ENCODE measurements at regions not wholly inside any gene's neighbourhood (a gene's known extent, or its start where the extent isn't known, plus 50 kb on each side); places are given as distances from the start of the nearest gene placed in this dataset.

DNA sequence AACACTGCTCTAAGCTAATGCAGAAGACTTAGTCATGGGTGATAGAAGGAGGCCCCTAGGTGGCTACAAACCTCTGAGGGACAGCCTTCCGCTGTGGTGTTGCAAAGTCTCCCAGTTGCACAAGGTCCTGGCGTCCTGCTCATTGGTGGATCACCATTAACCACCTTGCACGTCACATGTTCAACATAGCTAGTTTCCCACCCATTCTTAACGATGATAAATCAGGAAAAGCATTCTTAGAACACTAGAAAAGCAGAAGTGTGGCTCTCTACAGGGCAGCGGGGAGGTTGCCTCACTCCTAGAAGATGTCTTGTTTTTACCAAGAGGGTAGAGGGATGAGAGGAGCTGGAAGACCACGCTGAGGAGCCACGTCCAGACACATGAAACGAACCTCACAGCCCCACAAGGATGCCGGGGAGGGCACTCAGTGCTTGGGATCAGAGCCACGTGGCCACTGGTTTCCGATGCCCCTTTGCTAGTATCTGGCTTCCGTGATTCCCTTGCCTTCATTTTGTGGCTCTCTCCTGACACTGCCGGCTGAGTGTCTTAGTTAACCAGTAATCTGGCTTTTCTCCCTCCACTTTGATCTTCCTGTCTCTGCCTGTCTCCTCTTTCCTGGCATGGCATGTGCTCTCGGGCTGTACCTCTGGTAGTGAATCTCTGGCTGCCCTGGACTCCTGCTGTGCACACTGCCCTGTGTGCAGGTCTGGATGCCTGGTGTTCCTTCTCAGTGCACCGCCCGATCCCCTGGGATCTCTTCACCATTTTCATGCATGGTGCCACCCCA lies 91.4 kb upstream of the NEDD9 start (continued):
- TF ChIP-seq, protein P1, sequence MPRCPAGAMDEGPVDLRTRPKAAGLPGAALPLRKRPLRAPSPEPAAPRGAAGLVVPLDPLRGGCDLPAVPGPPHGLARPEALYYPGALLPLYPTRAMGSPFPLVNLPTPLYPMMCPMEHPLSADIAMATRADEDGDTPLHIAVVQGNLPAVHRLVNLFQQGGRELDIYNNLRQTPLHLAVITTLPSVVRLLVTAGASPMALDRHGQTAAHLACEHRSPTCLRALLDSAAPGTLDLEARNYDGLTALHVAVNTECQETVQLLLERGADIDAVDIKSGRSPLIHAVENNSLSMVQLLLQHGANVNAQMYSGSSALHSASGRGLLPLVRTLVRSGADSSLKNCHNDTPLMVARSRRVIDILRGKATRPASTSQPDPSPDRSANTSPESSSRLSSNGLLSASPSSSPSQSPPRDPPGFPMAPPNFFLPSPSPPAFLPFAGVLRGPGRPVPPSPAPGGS (IDR thresholded peaks at IDR 0.05; ENCODE audit: borderline replicate concordance, insufficient read depth, low read depth, low read length, poor library complexity, severe bottlenecking) = peak; percentile 18
- TF ChIP-seq ATF7 (IDR thresholded peaks at IDR 0.05; ENCODE audit: low read depth) = peak; percentile 18; the same call in 1 of the 2 replicates

DNA sequence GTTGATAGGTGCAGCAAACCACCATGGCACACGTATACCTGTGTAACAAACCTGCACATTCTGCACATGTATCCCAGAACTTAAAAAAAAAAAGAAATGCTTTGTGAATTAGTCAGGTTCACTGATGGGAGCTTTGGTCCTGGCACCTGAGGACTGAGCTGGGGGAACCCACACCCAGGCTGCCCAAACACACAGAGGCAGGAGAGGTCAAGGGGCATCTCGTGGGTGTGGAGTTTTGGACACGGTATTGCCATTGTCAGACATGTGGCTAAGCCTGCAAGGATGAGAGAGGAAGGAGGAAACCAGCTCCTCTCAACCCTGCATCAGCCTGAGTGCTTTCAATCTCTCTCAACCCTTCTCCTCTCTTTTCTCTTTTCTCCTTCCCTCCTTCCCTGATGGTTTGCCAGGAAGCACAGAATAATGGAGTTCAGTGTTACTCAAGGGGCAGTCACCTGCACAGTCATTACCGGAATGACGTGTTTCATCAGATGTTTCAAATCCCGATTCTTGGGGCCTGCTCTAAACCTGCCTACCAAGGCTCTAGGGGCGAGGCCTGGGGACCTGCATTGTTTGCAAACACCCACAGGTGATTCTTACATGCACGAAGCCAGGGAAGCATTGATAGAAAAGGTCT lies 89.9 kb upstream of the NEDD9 start:
- DNase-seq (ENCODE audit: low read depth, low spot score) (no peak), FAIRE-seq (no peak), ATAC-seq (peak; percentile 23)
- H3K9me3 ChIP-seq (replicated peaks; ENCODE audit: control insufficient read depth, insufficient read depth, low read length) = no peaks in the 10 kb centered on the region; the same call in 2 of the 3 replicates
- H3K4me3 ChIP-seq = no peak overlapping the region
- no peak overlapping the region for H2AFZ ChIP-seq (ENCODE audit: control insufficient read depth, low read depth, low read length)
- RAD21 ChIA-PET (ENCODE audit: unreplicated experiment) = interaction anchor here (0.8 to 6.4 kb wide), 19 partner anchors 10 to 172 kb away, joined by 3 to 118 read pairs (median 10); partner anchors contain the start of gene NEDD9
- peak overlapping the region; percentile 45 for H3K27ac ChIP-seq (ENCODE audit: control insufficient read depth, insufficient read depth)
- intact Hi-C loops (cut with micrococcal nuclease; ENCODE audit: unreplicated experiment) (loop anchor here (5.0 kb wide), 2 partner anchors 45 to 180 kb away; no protein-coding TSS in a partner anchor), in situ Hi-C loops (cut with MboI) (no loop called here)
- POLR2A ChIA-PET = interaction anchor here (0.6 to 3.4 kb wide), 13 partner anchors 11 to 150 kb away, joined by 3 to 20 read pairs (median 4); no protein-coding TSS in a partner anchor
- no peaks in the 10 kb centered on the region for H3K27me3 ChIP-seq (replicated peaks in 1 of 2; ENCODE audit: control insufficient read depth in 2 of 2, insufficient read depth in 2 of 2, low read length in 1 of 2)
- CTCF ChIA-PET = interaction anchor here (0.8 to 3.1 kb wide), 10 partner anchors 11 to 191 kb away, joined by 3 to 24 read pairs (median 3); no protein-coding TSS in a partner anchor
- peak overlapping the region; percentile 39; the same call in 1 of the 2 replicates for H3K4me2 ChIP-seq (ENCODE audit: control insufficient read depth, insufficient read depth)
- no TSS peak for BruUV-seq (replicated peaks)
- H3K79me2 ChIP-seq (ENCODE audit: control insufficient read depth, insufficient read depth, low read length) = peaks cover 17% of the 10 kb centered on the region
- H4K20me1 ChIP-seq (ENCODE audit: control insufficient read depth, insufficient read depth) = no peaks in the 10 kb centered on the region
- SMC1A ChIA-PET (ENCODE audit: uncharacterized antibody, unreplicated experiment) = interaction anchor here (0.6 to 12.6 kb wide), 21 partner anchors 11 to 173 kb away, joined by 3 to 129 read pairs (median 8); no protein-coding TSS in a partner anchor
- peaks cover 2 to 15% of the 10 kb centered on the region in 2 experiments; a peak in 1 of 4 replicates for H3K36me3 ChIP-seq (ENCODE audit: control insufficient read depth in 2 of 2, insufficient read depth in 2 of 2, low read length in 1 of 2)
- WGBS (ENCODE audit: insufficient coverage, insufficient replicate concordance, low lambda C conversion rate, missing lambda C conversion rate) = 47% methylated on average over 8 of the region's 8 CpGs
- peaks cover 49% of the 10 kb centered on the region for H3K4me1 ChIP-seq (ENCODE audit: control insufficient read depth, insufficient read depth, low read length)
- peak overlapping the region; percentile 12; the same call in 1 of the 2 replicates for H3K9ac ChIP-seq (ENCODE audit: control insufficient read depth, insufficient read depth, low read length)
- TF ChIP-seq NR2C1 (IDR thresholded peaks at IDR 0.05) (no peak), MEF2A (IDR thresholded peaks at IDR 0.05; ENCODE audit: insufficient read depth, low read depth, low read length) (0 out of 2 replicates have a peak, but pooled peaks have one; percentile 22), LARP7 (IDR thresholded peaks at IDR 0.05) (no peak), ZNF24 (IDR thresholded peaks at IDR 0.05) (no peak), PAX5 (IDR thresholded peaks at IDR 0.05; ENCODE audit: borderline replicate concordance, low read depth, low read length) (no peak), SMAD5 (IDR thresholded peaks at IDR 0.05; ENCODE audit: low read depth) (no peak), BACH1 (IDR thresholded peaks at IDR 0.05; ENCODE audit: borderline replicate concordance) (no peak), RFX5 (IDR thresholded peaks at IDR 0.05; ENCODE audit: low read depth, low read length) (no peak), ETV6 (conservative IDR thresholded peaks at IDR 0.05 in 1 of 2, IDR thresholded peaks at IDR 0.05 in 1 of 2; ENCODE audit: borderline replicate concordance in 1 of 2, low read depth in 1 of 2) (peak in 1 of 2 experiments; percentile 69; a peak in 1 of 4 replicates), RCOR1 (conservative IDR thresholded peaks at IDR 0.05; ENCODE audit: low read depth, low read length) (no peak), CREB1 (IDR thresholded peaks at IDR 0.05; ENCODE audit: low read depth) (peak; percentile 79)
- TF ChIP-seq, protein P2, sequence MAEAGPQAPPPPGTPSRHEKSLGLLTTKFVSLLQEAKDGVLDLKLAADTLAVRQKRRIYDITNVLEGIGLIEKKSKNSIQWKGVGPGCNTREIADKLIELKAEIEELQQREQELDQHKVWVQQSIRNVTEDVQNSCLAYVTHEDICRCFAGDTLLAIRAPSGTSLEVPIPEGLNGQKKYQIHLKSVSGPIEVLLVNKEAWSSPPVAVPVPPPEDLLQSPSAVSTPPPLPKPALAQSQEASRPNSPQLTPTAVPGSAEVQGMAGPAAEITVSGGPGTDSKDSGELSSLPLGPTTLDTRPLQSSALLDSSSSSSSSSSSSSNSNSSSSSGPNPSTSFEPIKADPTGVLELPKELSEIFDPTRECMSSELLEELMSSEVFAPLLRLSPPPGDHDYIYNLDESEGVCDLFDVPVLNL (IDR thresholded peaks at IDR 0.05; ENCODE audit: low read depth, low read length) = no peak
- TF ChIP-seq, protein P3, sequence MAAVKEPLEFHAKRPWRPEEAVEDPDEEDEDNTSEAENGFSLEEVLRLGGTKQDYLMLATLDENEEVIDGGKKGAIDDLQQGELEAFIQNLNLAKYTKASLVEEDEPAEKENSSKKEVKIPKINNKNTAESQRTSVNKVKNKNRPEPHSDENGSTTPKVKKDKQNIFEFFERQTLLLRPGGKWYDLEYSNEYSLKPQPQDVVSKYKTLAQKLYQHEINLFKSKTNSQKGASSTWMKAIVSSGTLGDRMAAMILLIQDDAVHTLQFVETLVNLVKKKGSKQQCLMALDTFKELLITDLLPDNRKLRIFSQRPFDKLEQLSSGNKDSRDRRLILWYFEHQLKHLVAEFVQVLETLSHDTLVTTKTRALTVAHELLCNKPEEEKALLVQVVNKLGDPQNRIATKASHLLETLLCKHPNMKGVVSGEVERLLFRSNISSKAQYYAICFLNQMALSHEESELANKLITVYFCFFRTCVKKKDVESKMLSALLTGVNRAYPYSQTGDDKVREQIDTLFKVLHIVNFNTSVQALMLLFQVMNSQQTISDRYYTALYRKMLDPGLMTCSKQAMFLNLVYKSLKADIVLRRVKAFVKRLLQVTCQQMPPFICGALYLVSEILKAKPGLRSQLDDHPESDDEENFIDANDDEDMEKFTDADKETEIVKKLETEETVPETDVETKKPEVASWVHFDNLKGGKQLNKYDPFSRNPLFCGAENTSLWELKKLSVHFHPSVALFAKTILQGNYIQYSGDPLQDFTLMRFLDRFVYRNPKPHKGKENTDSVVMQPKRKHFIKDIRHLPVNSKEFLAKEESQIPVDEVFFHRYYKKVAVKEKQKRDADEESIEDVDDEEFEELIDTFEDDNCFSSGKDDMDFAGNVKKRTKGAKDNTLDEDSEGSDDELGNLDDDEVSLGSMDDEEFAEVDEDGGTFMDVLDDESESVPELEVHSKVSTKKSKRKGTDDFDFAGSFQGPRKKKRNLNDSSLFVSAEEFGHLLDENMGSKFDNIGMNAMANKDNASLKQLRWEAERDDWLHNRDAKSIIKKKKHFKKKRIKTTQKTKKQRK (IDR thresholded peaks at IDR 0.05; ENCODE audit: low read depth, low read length) = no peak

Data from GM12878 (cell line).